ENCODE measurements at regions not wholly inside any gene's neighbourhood (a gene's known extent, or its start where the extent isn't known, plus 50 kb on each side); places are given as distances from the start of the nearest gene placed in this dataset.

- 53% methylated on average over 4 of the region's 4 CpGs for WGBS (ENCODE audit: missing lambda C conversion rate)
- CTCF ChIA-PET, result interaction anchor here (1.1 kb wide), 1 partner anchor 28 kb away, joined by 3 read pairs; no protein-coding TSS in a partner anchor
Measured at GRCh38 chr2:67898595-67898994, 164.2 kb downstream of the C1D start.

GRCh38 chr2:67899187-67899586 lies 163.6 kb downstream of the C1D start:
- TF ChIP-seq CBX8 (IDR thresholded peaks at IDR 0.05) (no peak), SREBF2 (IDR thresholded peaks at IDR 0.05) (no peak), EHF (CRISPR knock-in tag; IDR thresholded peaks at IDR 0.05) (no peak), CBX2 (IDR thresholded peaks at IDR 0.05; ENCODE audit: borderline replicate concordance, low read depth) (no peak), JUN (IDR thresholded peaks at IDR 0.05) (no peak)
- DNase-seq (ENCODE audit: low read depth in 1 of 2, low spot score in 1 of 2), result no peak
- Histone ChIP-seq H3K9me3 (0 out of 3 replicates have a peak, but pooled peaks cover 3% of the 10 kb centered on the region), H3K27ac (no peak overlapping the region), H3K4me1 (no peaks in the 10 kb centered on the region), H3K4me2 (no peak overlapping the region), H3K4me3 (no peak overlapping the region)
- ChIA-PET CTCF (no interaction called here), POLR2A (no interaction called here)
- FAIRE-seq, result no peak
- ATAC-seq, result no peak
- WGBS (ENCODE audit: missing lambda C conversion rate), result 46% methylated on average over 5 of the region's 5 CpGs

More at GRCh38 chr2:67898595-67898994, 164.2 kb downstream of the C1D start:
- no peak overlapping the region for H3K4me2 ChIP-seq
- H3K9me3 ChIP-seq, result 0 out of 3 replicates have a peak, but pooled peaks cover 3% of the 10 kb centered on the region
- DNase-seq (ENCODE audit: low read depth in 1 of 2, low spot score in 1 of 2) (no peak), ATAC-seq (no peak), FAIRE-seq (no peak)
- no peak overlapping the region for H3K27ac ChIP-seq
- H3K4me1 ChIP-seq, result no peaks in the 10 kb centered on the region
- no peak for TF ChIP-seq ELK1 (IDR thresholded peaks at IDR 0.05; ENCODE audit: low read depth, low read length)
- TF ChIP-seq, protein P1, sequence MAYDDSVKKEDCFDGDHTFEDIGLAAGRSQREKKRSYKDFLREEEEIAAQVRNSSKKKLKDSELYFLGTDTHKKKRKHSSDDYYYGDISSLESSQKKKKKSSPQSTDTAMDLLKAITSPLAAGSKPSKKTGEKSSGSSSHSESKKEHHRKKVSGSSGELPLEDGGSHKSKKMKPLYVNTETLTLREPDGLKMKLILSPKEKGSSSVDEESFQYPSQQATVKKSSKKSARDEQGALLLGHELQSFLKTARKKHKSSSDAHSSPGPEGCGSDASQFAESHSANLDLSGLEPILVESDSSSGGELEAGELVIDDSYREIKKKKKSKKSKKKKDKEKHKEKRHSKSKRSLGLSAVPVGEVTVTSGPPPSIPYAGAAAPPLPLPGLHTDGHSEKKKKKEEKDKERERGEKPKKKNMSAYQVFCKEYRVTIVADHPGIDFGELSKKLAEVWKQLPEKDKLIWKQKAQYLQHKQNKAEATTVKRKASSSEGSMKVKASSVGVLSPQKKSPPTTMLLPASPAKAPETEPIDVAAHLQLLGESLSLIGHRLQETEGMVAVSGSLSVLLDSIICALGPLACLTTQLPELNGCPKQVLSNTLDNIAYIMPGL (CRISPR knock-in tag; IDR thresholded peaks at IDR 0.05; ENCODE audit: borderline replicate concordance), result no peak
- TF ChIP-seq BHLHE40 (IDR thresholded peaks at IDR 0.05; ENCODE audit: low read depth, low read length), result no peak
- no peak for TF ChIP-seq NPAS2 (CRISPR knock-in tag; IDR thresholded peaks at IDR 0.05; ENCODE audit: borderline replicate concordance)
- TF ChIP-seq KDM5A (IDR thresholded peaks at IDR 0.05), result no peak
- no peak for TF ChIP-seq CBX2 (IDR thresholded peaks at IDR 0.05; ENCODE audit: borderline replicate concordance, low read depth)
- TF ChIP-seq JUN (IDR thresholded peaks at IDR 0.05), result no peak
- TF ChIP-seq RNF2 (IDR thresholded peaks at IDR 0.05; ENCODE audit: borderline replicate concordance, low read depth), result no peak
- no peak overlapping the region for H3K4me3 ChIP-seq
- POLR2A ChIA-PET, result no interaction called here

- CTCF ChIA-PET, result interaction anchor here (0.6 to 1.3 kb wide), 3 partner anchors 13 to 147 kb away, joined by 3 read pairs; no protein-coding TSS in a partner anchor
- H3K4me2 ChIP-seq, result no peak overlapping the region
- 0 out of 3 replicates have a peak, but pooled peaks cover 3% of the 10 kb centered on the region for H3K9me3 ChIP-seq
- H3K4me3 ChIP-seq, result no peak overlapping the region
- DNase-seq (ENCODE audit: low read depth in 1 of 2, low spot score in 1 of 2) (no peak), ATAC-seq (no peak), FAIRE-seq (no peak)
- no peaks in the 10 kb centered on the region for H3K4me1 ChIP-seq
- 21% methylated on average over 1 of the region's 1 CpG for WGBS (ENCODE audit: missing lambda C conversion rate)
- TF ChIP-seq, protein P2, sequence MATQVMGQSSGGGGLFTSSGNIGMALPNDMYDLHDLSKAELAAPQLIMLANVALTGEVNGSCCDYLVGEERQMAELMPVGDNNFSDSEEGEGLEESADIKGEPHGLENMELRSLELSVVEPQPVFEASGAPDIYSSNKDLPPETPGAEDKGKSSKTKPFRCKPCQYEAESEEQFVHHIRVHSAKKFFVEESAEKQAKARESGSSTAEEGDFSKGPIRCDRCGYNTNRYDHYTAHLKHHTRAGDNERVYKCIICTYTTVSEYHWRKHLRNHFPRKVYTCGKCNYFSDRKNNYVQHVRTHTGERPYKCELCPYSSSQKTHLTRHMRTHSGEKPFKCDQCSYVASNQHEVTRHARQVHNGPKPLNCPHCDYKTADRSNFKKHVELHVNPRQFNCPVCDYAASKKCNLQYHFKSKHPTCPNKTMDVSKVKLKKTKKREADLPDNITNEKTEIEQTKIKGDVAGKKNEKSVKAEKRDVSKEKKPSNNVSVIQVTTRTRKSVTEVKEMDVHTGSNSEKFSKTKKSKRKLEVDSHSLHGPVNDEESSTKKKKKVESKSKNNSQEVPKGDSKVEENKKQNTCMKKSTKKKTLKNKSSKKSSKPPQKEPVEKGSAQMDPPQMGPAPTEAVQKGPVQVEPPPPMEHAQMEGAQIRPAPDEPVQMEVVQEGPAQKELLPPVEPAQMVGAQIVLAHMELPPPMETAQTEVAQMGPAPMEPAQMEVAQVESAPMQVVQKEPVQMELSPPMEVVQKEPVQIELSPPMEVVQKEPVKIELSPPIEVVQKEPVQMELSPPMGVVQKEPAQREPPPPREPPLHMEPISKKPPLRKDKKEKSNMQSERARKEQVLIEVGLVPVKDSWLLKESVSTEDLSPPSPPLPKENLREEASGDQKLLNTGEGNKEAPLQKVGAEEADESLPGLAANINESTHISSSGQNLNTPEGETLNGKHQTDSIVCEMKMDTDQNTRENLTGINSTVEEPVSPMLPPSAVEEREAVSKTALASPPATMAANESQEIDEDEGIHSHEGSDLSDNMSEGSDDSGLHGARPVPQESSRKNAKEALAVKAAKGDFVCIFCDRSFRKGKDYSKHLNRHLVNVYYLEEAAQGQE (IDR thresholded peaks at IDR 0.05), result no peak
- TF ChIP-seq RCOR1 (IDR thresholded peaks at IDR 0.05; ENCODE audit: low read depth, low read length) (no peak), TP53 (CRISPR knock-in tag; IDR thresholded peaks at IDR 0.05) (no peak), NFE2L2 (conservative IDR thresholded peaks at IDR 0.05; ENCODE audit: low read length) (no peak), FOSB (CRISPR knock-in tag; IDR thresholded peaks at IDR 0.05) (no peak), FOSL2 (IDR thresholded peaks at IDR 0.05) (no peak), FOSL2 (CRISPR knock-in tag; IDR thresholded peaks at IDR 0.05) (no peak), CHD4 (IDR thresholded peaks at IDR 0.05; ENCODE audit: borderline replicate concordance) (no peak), HOXB13 (CRISPR knock-in tag; IDR thresholded peaks at IDR 0.05; ENCODE audit: low read depth) (no peak), HDAC2 (IDR thresholded peaks at IDR 0.05) (no peak), RFX5 (IDR thresholded peaks at IDR 0.05) (no peak), CHD2 (IDR thresholded peaks at IDR 0.05; ENCODE audit: low read length, partially characterized antibody) (no peak), MAFK (IDR thresholded peaks at IDR 0.05; ENCODE audit: partially characterized antibody) (no peak)
- TF ChIP-seq, protein P1 (CRISPR knock-in tag; IDR thresholded peaks at IDR 0.05; ENCODE audit: borderline replicate concordance), result no peak
- TF ChIP-seq, protein P3, sequence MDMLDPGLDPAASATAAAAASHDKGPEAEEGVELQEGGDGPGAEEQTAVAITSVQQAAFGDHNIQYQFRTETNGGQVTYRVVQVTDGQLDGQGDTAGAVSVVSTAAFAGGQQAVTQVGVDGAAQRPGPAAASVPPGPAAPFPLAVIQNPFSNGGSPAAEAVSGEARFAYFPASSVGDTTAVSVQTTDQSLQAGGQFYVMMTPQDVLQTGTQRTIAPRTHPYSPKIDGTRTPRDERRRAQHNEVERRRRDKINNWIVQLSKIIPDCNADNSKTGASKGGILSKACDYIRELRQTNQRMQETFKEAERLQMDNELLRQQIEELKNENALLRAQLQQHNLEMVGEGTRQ (IDR thresholded peaks at IDR 0.05), result no peak
- POLR2A ChIA-PET, result no interaction called here
- no peak overlapping the region for H3K27ac ChIP-seq
Measured at GRCh38 chr2:67900826-67901225, 162.0 kb downstream of the C1D start.
